HCT116 (cell line): ENCODE measurements at regions not wholly inside any gene's neighbourhood (a gene's known extent, or its start where the extent isn't known, plus 50 kb on each side); places are given as distances from the start of the nearest gene placed in this dataset.

Experiments used
- ATAC-seq: fragments of 200-7000 bp; cut with Tn5 transposase; 2 replicates; pipeline ENCODE4 v1.9.1; 2020; ENCODE audit warnings: mild to moderate bottlenecking, moderate library complexity
- BruUV-seq: library from RNA; stranded (reverse); fragments of 400-500 nt; replicated peaks from 2 replicates; lab custom pipeline; 2021; lab: Mats Ljungman, UMichigan
- CTCF ChIA-PET: fragments of 300-600 bp; sonication (Branson Sonifier 250); formaldehyde crosslinking; loops from one replicate; lab custom pipeline; 2021; ENCODE audit warnings: antibody characterized with exemption; lab: Charles Lee
- POLR2A ChIA-PET: fragments of 300-600, 350-600 bp; sonication (Branson Sonifier 250); formaldehyde crosslinking; loops from one replicate; lab custom pipeline; 2021; ENCODE audit warnings: antibody characterized with exemption; lab: Charles Lee
- RAD21 ChIA-PET, 2 experiments: fragments of 300-600 bp; sonication (Branson Sonifier 250); formaldehyde crosslinking; loops; one replicate each; lab custom pipeline; 2023; ENCODE audit warnings: low total read pairs in 2 of 2; ENCODE audit not compliant: uncharacterized antibody in 2 of 2, unreplicated experiment in 2 of 2, low non-redundant PET in 1 of 2; lab: Charles Lee
- DNase-seq: peaks from one replicate; pipeline ENCODE4 v3.0.0-alpha.2; 2010; ENCODE audit warnings: low read depth, low spot score
- H2AFZ ChIP-seq: fragments of 200-600 bp; shearing (Covaris generic), sonication (generic); 2 replicates; pipeline ENCODE4 v1.6.1; 2017; ENCODE audit warnings: low read depth, mixed run types, mixed read lengths, antibody characterized with exemption, low read length; ENCODE audit not compliant: poor library complexity, severe bottlenecking
- H3K27ac ChIP-seq: 2 replicates; pipeline ENCODE4 v1.5.1; 2012; ENCODE audit warnings: low read depth, low read length
- H3K27me3 ChIP-seq: fragments of 200-600 bp; sonication (generic); 2 replicates; pipeline ENCODE4 v1.6.1; 2016; ENCODE audit warnings: mixed run types, low read length, mixed read lengths; ENCODE audit not compliant: insufficient read depth
- H3K36me3 ChIP-seq, 2 experiments: fragments of 200-500 bp in 1 of 2; fragments of 200-600 bp in 1 of 2; sonication (Bioruptor generic) in 1 of 2; sonication (generic) in 1 of 2; 2 replicates each; pipeline versions ENCODE4 v1.5.1 to v1.6.1; 2014 to 2016; ENCODE audit warnings: low read length in 2 of 2, inconsistent platforms in 1 of 2, mixed read lengths in 1 of 2, mixed run types in 1 of 2; ENCODE audit not compliant: insufficient read depth in 2 of 2, control insufficient read depth in 1 of 2
- H3K4me1 ChIP-seq, 2 experiments: fragments of 200-600 bp in 1 of 2; sonication (generic) in 1 of 2; 2 replicates each; pipeline versions ENCODE4 v1.5.1 to v1.6.1; 2012 to 2017; ENCODE audit warnings: low read length in 2 of 2, inconsistent platforms in 1 of 2, mild to moderate bottlenecking in 1 of 2, mixed read lengths in 1 of 2, mixed run types in 1 of 2, moderate library complexity in 1 of 2; ENCODE audit not compliant: insufficient read depth in 2 of 2, control insufficient read depth in 1 of 2
- H3K4me2 ChIP-seq: fragments of 200-600 bp; sonication (generic); 2 replicates; pipeline ENCODE4 v1.6.1; 2017; ENCODE audit warnings: mixed run types, low read length, mixed read lengths
- H3K4me3 ChIP-seq, 2 experiments: fragments of 200-600 bp in 1 of 2; sonication (generic) in 1 of 2; replicated peaks in 1 of 2; 2 replicates each; pipeline ENCODE4 v1.5.1; 2011 to 2016; ENCODE audit warnings: low read length in 2 of 2, control low read depth in 1 of 2, low read depth in 1 of 2, mild to moderate bottlenecking in 1 of 2, mixed read lengths in 1 of 2, mixed run types in 1 of 2
- H3K79me2 ChIP-seq: fragments of 200-600 bp; sonication (generic); 2 replicates; pipeline ENCODE4 v1.6.1; 2017; ENCODE audit warnings: mild to moderate bottlenecking, mixed run types, low read length, moderate library complexity, mixed read lengths; ENCODE audit not compliant: insufficient read depth
- H3K9ac ChIP-seq: fragments of 200-600 bp; sonication (generic); 2 replicates; pipeline ENCODE4 v1.6.1; 2016; ENCODE audit warnings: low read length, mixed read lengths
- H3K9me2 ChIP-seq: fragments of 200-600 bp; sonication (generic), shearing (Covaris generic); 2 replicates; pipeline ENCODE4 v1.6.1; 2017; ENCODE audit warnings: mixed run types, mild to moderate bottlenecking, moderate library complexity; ENCODE audit not compliant: insufficient read depth
- H3K9me3 ChIP-seq, 2 experiments: fragments of 200-500 bp in 1 of 2; fragments of 200-600 bp in 1 of 2; sonication (Bioruptor generic) in 1 of 2; sonication (generic) in 1 of 2; 2 replicates each; pipeline ENCODE4 v1.6.1; 2014 to 2017; ENCODE audit warnings: low read length in 2 of 2, mixed read lengths in 2 of 2, inconsistent platforms in 1 of 2, low read depth in 1 of 2, mild to moderate bottlenecking in 1 of 2, mixed run types in 1 of 2, moderate library complexity in 1 of 2; ENCODE audit not compliant: control insufficient read depth in 1 of 2, insufficient read depth in 1 of 2
- H4K20me1 ChIP-seq: fragments of 200-600 bp; sonication (generic), shearing (Covaris generic); 2 replicates; pipeline ENCODE4 v1.6.1; 2017; ENCODE audit warnings: mixed run types, mild to moderate bottlenecking, moderate library complexity; ENCODE audit not compliant: insufficient read depth
- CEBPB ChIP-seq: IDR thresholded peaks from 2 replicates; pipeline ENCODE4 v1.6.1; 2012; ENCODE audit warnings: low read depth
- CTCF ChIP-seq, 3 experiments: fragments of 200-600 bp in 1 of 3; sonication (generic) in 1 of 3; IDR thresholded peaks in 2 of 3; conservative IDR thresholded peaks in 1 of 3; 2 replicates each; pipeline ENCODE4 v1.5.1; 2012 to 2017; ENCODE audit warnings: low read depth in 2 of 3, low read length in 2 of 3, antibody characterized with exemption in 1 of 3, borderline replicate concordance in 1 of 3, control low read depth in 1 of 3, mild to moderate bottlenecking in 1 of 3, mixed read lengths in 1 of 3, mixed run types in 1 of 3, moderate library complexity in 1 of 3; ENCODE audit not compliant: insufficient read depth in 1 of 3
- EGR1 ChIP-seq: IDR thresholded peaks from 2 replicates; pipeline ENCODE4 v1.6.1; 2012; ENCODE audit warnings: low read depth
- FOSL1 ChIP-seq: IDR thresholded peaks from 2 replicates; pipeline ENCODE4 v1.6.1; 2012; ENCODE audit warnings: low read depth
- POLR2A ChIP-seq: IDR thresholded peaks from 2 replicates; pipeline ENCODE4 v1.7.0; 2011; ENCODE audit warnings: borderline replicate concordance; ENCODE audit not compliant: insufficient read depth, insufficient read length; ENCODE audit errors: extremely low read depth
- REST ChIP-seq: IDR thresholded peaks from 2 replicates; pipeline ENCODE4 v1.6.1; 2012; ENCODE audit warnings: low read depth
- SIN3A ChIP-seq: IDR thresholded peaks from 2 replicates; pipeline ENCODE4 v1.6.1; 2012; ENCODE audit warnings: low read depth
- SP1 ChIP-seq: IDR thresholded peaks from 2 replicates; pipeline ENCODE4 v1.6.1; 2012; ENCODE audit warnings: low read depth
- SRF ChIP-seq: IDR thresholded peaks from 2 replicates; pipeline ENCODE4 v1.6.1; 2012; ENCODE audit warnings: low read depth
- TCF7L2 ChIP-seq: IDR thresholded peaks from 2 replicates; pipeline ENCODE4 v1.7.0; 2011; ENCODE audit warnings: borderline replicate concordance, inconsistent platforms; ENCODE audit not compliant: insufficient read depth, insufficient read length; ENCODE audit errors: extremely low read depth
- ZFX ChIP-seq: fragments of 450-650 bp; IDR thresholded peaks from 2 replicates; pipeline ENCODE4 v1.6.1; 2017
- ZNF274 ChIP-seq: fragments of 200-500 bp; sonication (Bioruptor generic); IDR thresholded peaks from 2 replicates; pipeline ENCODE4 v1.6.1; 2014; ENCODE audit warnings: mild to moderate bottlenecking, low read depth, low read length, inconsistent platforms
- intact Hi-C: fragments of 100-400 bp; cut with micrococcal nuclease; formaldehyde crosslinking; loops from 2 replicates; pipeline ENCODE4 v1.10.0; 2022
- TF ChIP-seq, protein P1 (sequence below): IDR thresholded peaks from 2 replicates; pipeline ENCODE4 v1.6.1; 2012

GRCh38 chr10:121690152-121690848 lies 92.1 kb upstream of the FGFR2 start:
- H3K9me3 ChIP-seq = no peaks in the 10 kb centered on the region
- H3K4me3 ChIP-seq = no peak overlapping the region
- H3K79me2 ChIP-seq = no peaks in the 10 kb centered on the region
- CTCF ChIA-PET = no interaction called here
- TF ChIP-seq, protein P1, sequence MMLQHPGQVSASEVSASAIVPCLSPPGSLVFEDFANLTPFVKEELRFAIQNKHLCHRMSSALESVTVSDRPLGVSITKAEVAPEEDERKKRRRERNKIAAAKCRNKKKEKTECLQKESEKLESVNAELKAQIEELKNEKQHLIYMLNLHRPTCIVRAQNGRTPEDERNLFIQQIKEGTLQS = no peak
- TF ChIP-seq SRF (no peak), CTCF (IDR thresholded peaks at IDR 0.05 in 2 of 3, conservative IDR thresholded peaks at IDR 0.05 in 1 of 3; ENCODE audit: borderline replicate concordance in 1 of 3, insufficient read depth in 1 of 3, low read depth in 2 of 3, low read length in 2 of 3) (no peak), SIN3A (no peak), CEBPB (no peak), SP1 (no peak), TCF7L2 (no peak), REST (no peak), ZNF274 (no peak), EGR1 (no peak), POLR2A (no peak), ZFX (no peak), FOSL1 (no peak)
- TF ChIP-seq, all 23 proteins: peak for 0
- no peaks in the 10 kb centered on the region for H4K20me1 ChIP-seq
- no peaks in the 10 kb centered on the region for H3K4me1 ChIP-seq
- H2AFZ ChIP-seq = no peak overlapping the region
- intact Hi-C loops = no loop called here
- RAD21 ChIA-PET = no interaction called here
- no peak for ATAC-seq
- POLR2A ChIA-PET = no interaction called here
- H3K9ac ChIP-seq = no peak overlapping the region
- peaks cover 63% of the 10 kb centered on the region for H3K27me3 ChIP-seq
- no peaks in the 10 kb centered on the region for H3K9me2 ChIP-seq
- H3K27ac ChIP-seq = no peak overlapping the region
- H3K4me2 ChIP-seq = no peak overlapping the region
- H3K36me3 ChIP-seq = no peaks in the 10 kb centered on the region
- DNase-seq = no peak
- no TSS peak for BruUV-seq
